ENCODE measurements at regions not wholly inside any gene's neighbourhood (a gene's known extent, or its start where the extent isn't known, plus 50 kb on each side); places are given as distances from the start of the nearest gene placed in this dataset.
"Not testable (repeated sequence)": the region's sequence is repeated elsewhere in the genome, so short reads cannot be mapped to it uniquely, and the experiment has no call there.

- no peaks in the 10 kb centered on the region for H3K36me3 ChIP-seq (ENCODE audit: insufficient read depth, low read length)
- H3K27ac ChIP-seq: no peak overlapping the region
- H3K9ac ChIP-seq (ENCODE audit: insufficient read length): no peak overlapping the region
- TF ChIP-seq EZH2 (IDR thresholded peaks at IDR 0.05) (no peak), FOXP2 (optimal IDR thresholded peaks at IDR 0.05; ENCODE audit: control extremely low read depth, extremely low read length, insufficient read depth) (no peak), POLR2AphosphoS5 (IDR thresholded peaks at IDR 0.05; ENCODE audit: borderline replicate concordance, low read depth, low read length) (no peak)
- no peaks in the 10 kb centered on the region for H3K9me3 ChIP-seq (ENCODE audit: low read depth, low read length)
- no peak overlapping the region for H3K4me3 ChIP-seq
- no peak for DNase-seq (ENCODE audit: low read depth, low spot score)
Measured at GRCh38 chr22:47356511-47357011, 594.1 kb downstream of the TBC1D22A start.

GRCh38 chr22:47355776-47356510 lies 593.5 kb downstream of the TBC1D22A start:
- no peaks in the 10 kb centered on the region for H3K36me3 ChIP-seq (ENCODE audit: insufficient read depth, low read length)
- no peak overlapping the region for H3K27ac ChIP-seq
- H3K4me3 ChIP-seq: no peak overlapping the region
- no peak overlapping the region for H3K9ac ChIP-seq (ENCODE audit: insufficient read length)
- TF ChIP-seq POLR2AphosphoS5 (IDR thresholded peaks at IDR 0.05; ENCODE audit: borderline replicate concordance, low read depth, low read length) (no peak), EZH2 (IDR thresholded peaks at IDR 0.05) (no peak), FOXP2 (optimal IDR thresholded peaks at IDR 0.05; ENCODE audit: control extremely low read depth, extremely low read length, insufficient read depth) (no peak)
- no peaks in the 10 kb centered on the region for H3K9me3 ChIP-seq (ENCODE audit: low read depth, low read length)
- no peak for DNase-seq (ENCODE audit: low read depth, low spot score)

- no peaks in the 10 kb centered on the region for H3K36me3 ChIP-seq (ENCODE audit: insufficient read depth, low read length)
- no peak overlapping the region for H3K9ac ChIP-seq (ENCODE audit: insufficient read length)
- DNase-seq (ENCODE audit: low read depth, low spot score): no peak
- TF ChIP-seq POLR2AphosphoS5 (IDR thresholded peaks at IDR 0.05; ENCODE audit: borderline replicate concordance, low read depth, low read length): no peak
- TF ChIP-seq EZH2 (IDR thresholded peaks at IDR 0.05): no peak
- TF ChIP-seq FOXP2 (optimal IDR thresholded peaks at IDR 0.05; ENCODE audit: control extremely low read depth, extremely low read length, insufficient read depth): no peak
- H3K4me3 ChIP-seq: no peak overlapping the region
- no peak overlapping the region for H3K27ac ChIP-seq
- H3K9me3 ChIP-seq (ENCODE audit: low read depth, low read length): no peaks in the 10 kb centered on the region
Measured at GRCh38 chr22:47355388-47355725, 592.9 kb downstream of the TBC1D22A start.

GRCh38 chr22:47354668-47355387 lies 592.4 kb downstream of the TBC1D22A start:
- Histone ChIP-seq H3K9me3 (ENCODE audit: low read depth, low read length) (no peaks in the 10 kb centered on the region), H3K9ac (ENCODE audit: insufficient read length) (no peak overlapping the region), H3K4me3 (no peak overlapping the region), H3K36me3 (ENCODE audit: insufficient read depth, low read length) (no peaks in the 10 kb centered on the region), H3K27ac (no peak overlapping the region)
- no peak for DNase-seq (ENCODE audit: low read depth, low spot score)
- TF ChIP-seq FOXP2 (optimal IDR thresholded peaks at IDR 0.05; ENCODE audit: control extremely low read depth, extremely low read length, insufficient read depth) (no peak), POLR2AphosphoS5 (IDR thresholded peaks at IDR 0.05; ENCODE audit: borderline replicate concordance, low read depth, low read length) (no peak), EZH2 (IDR thresholded peaks at IDR 0.05) (no peak)

- TF ChIP-seq POLR2AphosphoS5 (IDR thresholded peaks at IDR 0.05; ENCODE audit: borderline replicate concordance, low read depth, low read length): no peak
- TF ChIP-seq FOXP2 (optimal IDR thresholded peaks at IDR 0.05; ENCODE audit: control extremely low read depth, extremely low read length, insufficient read depth): no peak
- no peak for TF ChIP-seq EZH2 (IDR thresholded peaks at IDR 0.05)
- no peaks in the 10 kb centered on the region for H3K9me3 ChIP-seq (ENCODE audit: low read depth, low read length)
- DNase-seq (ENCODE audit: low read depth, low spot score): no peak
- no peak overlapping the region for H3K27ac ChIP-seq
- H3K9ac ChIP-seq (ENCODE audit: insufficient read length): no peak overlapping the region
- no peaks in the 10 kb centered on the region for H3K36me3 ChIP-seq (ENCODE audit: insufficient read depth, low read length)
- H3K4me3 ChIP-seq: no peak overlapping the region
Measured at GRCh38 chr22:47352920-47353700, 590.7 kb downstream of the TBC1D22A start.

- H3K9ac ChIP-seq (ENCODE audit: insufficient read length): no peak overlapping the region
- H3K4me3 ChIP-seq: no peak overlapping the region
- no peaks in the 10 kb centered on the region for H3K36me3 ChIP-seq (ENCODE audit: insufficient read depth, low read length)
- DNase-seq (ENCODE audit: low read depth, low spot score): no peak
- no peaks in the 10 kb centered on the region for H3K9me3 ChIP-seq (ENCODE audit: low read depth, low read length)
- no peak for TF ChIP-seq FOXP2 (optimal IDR thresholded peaks at IDR 0.05; ENCODE audit: control extremely low read depth, extremely low read length, insufficient read depth)
- TF ChIP-seq POLR2AphosphoS5 (IDR thresholded peaks at IDR 0.05; ENCODE audit: borderline replicate concordance, low read depth, low read length): no peak
- no peak for TF ChIP-seq EZH2 (IDR thresholded peaks at IDR 0.05)
- no peak overlapping the region for H3K27ac ChIP-seq
Measured at GRCh38 chr22:47351836-47352579, 589.6 kb downstream of the TBC1D22A start.

- not testable (repeated sequence) for H3K27ac ChIP-seq; H3K36me3 ChIP-seq (ENCODE audit: insufficient read depth, low read length); H3K4me3 ChIP-seq; H3K9me3 ChIP-seq (ENCODE audit: low read depth, low read length); H3K9ac ChIP-seq (ENCODE audit: insufficient read length); DNase-seq (ENCODE audit: low read depth, low spot score)
Measured at GRCh38 chr22:47346287-47346686, 583.8 kb downstream of the TBC1D22A start.

- Histone ChIP-seq H3K27ac (no peak overlapping the region), H3K9ac (ENCODE audit: insufficient read length) (no peak overlapping the region), H3K36me3 (ENCODE audit: insufficient read depth, low read length) (no peaks in the 10 kb centered on the region), H3K4me3 (no peak overlapping the region), H3K9me3 (ENCODE audit: low read depth, low read length) (no peaks in the 10 kb centered on the region)
- no peak for TF ChIP-seq EZH2 (IDR thresholded peaks at IDR 0.05)
- no peak for DNase-seq (ENCODE audit: low read depth, low spot score)
Measured at GRCh38 chr22:47345025-47345424, 582.6 kb downstream of the TBC1D22A start.
